Muscle of back (tissue), 3 donors: ENCODE measurements at regions not wholly inside any gene's neighbourhood (a gene's known extent, or its start where the extent isn't known, plus 50 kb on each side); places are given as distances from the start of the nearest gene placed in this dataset.

Source experiments
- DNase-seq, 3 donors: peaks; one replicate each; pipeline versions ENCODE4 v3.0.0 to v3.0.0-alpha.2; 2013

DNA sequence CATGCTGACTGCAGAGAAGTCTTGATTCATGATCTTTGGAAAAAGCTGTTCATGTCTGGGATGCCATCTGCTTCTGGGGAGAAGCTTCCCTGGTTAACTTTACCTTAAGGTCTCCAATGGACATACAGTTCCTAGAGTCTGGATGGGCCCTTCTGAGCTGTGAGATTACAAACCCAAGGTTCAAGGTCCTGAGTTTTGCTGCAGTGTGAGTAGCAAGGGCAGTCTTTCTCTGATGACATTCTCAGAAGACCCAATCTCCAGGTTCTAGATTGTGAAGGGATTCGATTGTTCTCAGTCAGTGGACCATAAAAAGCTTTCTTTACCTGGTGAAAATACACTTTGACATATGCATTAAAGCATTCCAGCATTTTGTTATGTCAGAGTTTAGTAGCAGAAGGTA is 179.2 kb downstream of the AASDH start:
- DNase-seq, result no peak

DNA sequence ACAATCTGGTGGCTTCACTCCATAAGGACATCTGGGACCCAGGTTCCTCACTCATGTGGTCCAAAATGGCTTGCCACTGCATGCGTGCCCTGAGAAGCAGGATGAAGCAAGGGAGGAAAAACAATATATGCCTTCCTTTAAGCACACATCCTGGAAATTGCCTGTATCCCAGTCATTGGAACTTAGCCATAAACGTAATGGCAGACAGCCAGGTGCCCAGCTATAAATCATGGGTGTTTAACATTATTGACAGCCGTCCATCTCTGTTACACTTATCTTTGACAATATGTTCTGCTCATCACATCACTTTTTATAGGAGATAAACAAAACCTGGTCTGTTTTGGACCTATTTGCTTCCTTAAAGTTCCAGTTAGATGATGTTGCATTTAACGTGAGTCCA is 181.0 kb downstream of the AASDH start:
- DNase-seq, result no peak

DNA sequence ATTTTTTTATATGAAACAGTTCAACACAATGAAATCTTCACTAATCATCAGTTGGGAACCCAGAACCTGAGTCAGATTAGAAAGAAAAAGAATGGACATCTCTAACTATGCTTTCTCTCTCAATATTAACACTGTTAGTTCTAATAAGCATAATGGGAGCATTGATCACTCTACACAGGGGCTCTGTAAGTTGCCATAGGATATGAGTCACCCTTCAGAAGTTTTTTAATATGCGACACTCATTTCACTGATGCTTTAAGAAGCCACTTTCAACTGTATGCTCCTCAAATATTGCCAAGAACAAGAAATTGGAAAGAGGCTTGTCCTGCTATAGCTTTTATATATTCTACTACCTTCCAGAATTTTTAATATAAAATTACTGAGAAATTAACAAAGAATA is 187.0 kb downstream of the AASDH start:
- no peak for DNase-seq

DNA sequence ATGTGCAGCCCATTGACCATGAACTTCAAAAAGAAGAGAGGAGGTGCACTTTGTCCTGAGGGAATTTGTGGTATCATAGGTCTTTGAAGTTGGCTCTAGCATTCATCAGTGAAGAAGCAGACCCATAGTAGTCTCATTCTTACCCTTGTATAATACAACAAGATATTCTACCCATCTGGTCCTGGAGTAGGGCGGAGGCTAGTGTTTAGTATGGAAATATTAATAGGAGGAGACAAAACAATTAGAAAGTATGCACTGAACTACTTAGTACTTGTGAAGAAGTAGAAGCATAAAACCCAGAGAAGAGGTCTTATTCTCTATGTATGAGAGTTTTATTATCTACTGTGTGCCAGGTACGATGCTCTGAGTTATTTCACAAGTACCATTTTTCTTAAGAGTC is 189.0 kb downstream of the AASDH start:
- no peak for DNase-seq

DNA sequence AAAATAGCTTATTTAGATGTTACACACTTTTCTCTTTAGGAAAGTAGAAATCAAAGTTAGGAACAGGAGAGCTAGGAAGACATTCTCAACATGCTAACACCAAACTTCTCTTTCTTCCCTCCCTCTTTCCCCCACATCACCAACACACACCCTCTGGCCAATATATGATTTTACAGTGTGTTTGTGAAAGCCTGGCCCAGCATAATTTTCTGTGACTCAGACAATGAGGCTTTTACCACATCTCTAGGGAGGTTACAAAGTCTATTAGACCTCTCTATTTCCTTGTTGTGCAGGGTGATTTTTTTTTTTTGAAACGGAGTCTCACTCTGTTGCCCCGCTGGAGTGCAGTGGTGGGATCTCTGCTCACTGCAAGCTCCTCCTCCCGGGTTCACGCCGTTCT is 189.9 kb downstream of the AASDH start:
- DNase-seq, result no peak

DNA sequence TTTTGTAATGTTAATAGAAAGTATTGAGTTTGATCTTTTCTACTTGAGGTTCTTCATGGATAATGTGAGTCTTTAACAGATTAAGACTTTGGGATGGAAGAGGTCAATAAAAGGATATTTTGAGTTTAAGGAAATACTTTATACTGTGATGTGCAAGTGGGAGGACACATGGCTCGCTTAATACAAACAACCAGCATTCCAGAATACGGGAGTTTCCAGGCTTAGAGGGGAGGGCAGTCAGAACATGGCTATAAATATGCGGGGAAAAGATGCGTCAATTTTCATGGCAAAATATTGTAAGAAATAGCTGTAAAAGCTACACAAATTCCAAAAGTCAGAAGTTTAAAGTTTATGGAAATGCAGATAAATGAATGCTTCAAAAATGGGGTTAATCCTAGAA is 192.3 kb downstream of the AASDH start:
- DNase-seq, result no peak

DNA sequence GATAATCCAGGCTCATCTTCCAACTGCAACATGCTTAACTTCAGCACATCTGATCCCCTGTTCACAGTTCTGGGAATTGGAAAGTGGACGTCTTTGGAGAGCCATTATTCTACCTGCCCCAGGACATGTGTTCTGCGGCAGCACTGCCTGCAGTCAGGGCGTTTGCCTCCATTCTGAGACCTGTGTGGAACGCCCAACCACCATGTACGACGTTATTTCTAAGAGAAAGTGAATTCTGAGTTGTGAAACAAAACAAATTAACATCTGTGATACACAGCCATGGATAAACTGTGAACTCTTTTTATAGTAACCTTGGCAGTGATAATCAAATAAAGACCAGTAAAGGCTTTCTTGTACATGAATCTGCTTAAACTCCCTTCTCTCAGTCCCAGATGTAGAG is 195.8 kb downstream of the AASDH start:
- DNase-seq, result no peak

DNA sequence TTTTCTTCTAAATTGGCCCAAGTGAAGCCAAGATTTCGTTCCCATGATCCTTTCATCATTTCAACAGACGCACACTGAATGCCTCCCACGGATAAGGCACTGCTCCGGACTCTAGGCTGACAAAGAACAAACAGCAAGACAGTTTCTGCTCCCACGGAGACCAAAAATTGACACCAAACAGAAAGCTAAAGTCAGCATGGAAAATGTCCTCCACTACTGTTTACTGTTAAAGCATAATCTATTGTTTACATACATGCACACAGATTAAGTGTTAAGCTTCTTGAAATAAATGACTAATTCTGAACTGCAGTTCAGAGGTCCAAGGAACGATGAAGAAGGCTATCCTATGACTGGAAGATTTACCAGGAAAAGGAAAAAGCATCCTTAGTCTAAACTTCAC is 199.6 kb downstream of the AASDH start:
- DNase-seq, result no peak

DNA sequence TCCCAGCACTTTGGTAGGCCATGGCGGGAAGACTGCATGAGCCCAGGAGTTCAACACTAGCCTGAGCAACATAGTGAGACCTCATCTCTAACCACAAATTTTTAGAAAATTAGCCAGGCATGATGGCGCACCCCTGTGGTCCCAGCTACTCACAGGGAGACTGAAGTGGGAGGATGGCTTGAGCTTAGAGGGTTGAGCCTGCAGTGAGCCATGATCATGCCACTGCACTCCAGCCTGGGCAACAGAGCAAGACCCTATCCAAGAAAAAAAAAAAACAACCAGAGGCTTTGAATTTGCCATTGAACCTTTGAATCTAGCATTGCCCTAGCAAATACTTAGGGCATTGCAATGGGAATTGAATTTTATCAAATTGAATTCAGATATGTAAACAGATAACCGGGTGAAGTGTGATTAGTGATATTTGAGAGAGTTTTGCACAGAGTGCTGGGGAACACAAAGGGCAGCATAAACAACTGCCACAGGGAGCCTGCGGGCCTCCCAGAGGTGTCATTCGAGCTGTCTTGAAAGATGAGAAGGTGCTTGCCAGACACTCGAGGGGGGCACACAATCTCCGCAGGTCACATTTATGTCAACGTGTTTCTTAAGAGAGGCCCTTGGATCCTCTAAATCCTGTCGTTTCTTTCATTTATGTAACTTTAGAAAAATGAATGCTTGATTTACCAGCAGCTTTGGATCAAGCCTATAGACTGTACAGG is 200.3 kb downstream of the AASDH start:
- DNase-seq, result no peak

DNA sequence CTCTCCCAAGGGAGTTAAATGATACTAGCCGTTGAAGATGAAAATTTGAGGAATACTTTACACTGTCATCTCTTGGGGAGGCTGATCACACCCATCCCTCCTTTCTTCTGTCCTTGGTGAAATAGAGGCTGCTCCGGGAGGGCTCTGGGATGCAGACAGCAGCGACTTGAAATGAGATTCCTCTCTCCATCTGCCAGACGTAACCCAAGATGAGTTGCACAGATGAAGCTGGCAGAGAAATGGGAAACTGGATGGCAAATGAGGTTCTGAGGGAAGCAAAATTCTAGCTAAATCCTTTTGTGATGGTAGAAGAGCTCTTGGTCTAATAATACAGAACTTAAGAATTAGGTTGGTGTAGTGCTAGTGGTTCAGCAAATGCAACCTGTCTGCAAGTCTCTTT is 201.4 kb downstream of the AASDH start:
- no peak for DNase-seq

DNA sequence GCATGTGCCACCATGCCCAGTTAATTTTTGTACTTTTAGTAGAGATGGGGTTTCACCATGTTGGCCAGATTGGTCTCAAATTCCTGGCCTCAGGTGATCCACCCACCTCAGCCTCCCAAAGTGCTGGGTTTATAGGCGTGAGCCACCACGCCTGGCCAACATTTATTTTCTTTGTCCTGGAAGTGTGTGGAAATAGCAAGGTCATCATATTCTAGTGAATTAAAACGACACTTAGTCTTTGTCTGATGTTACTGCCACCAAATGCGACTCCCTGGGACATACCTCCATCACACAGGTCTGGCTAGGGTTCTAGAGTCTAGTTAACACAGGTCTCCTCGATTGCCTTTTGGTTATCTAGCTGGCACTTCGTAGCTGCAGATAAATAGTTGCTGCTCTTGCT is 203.1 kb downstream of the AASDH start:
- DNase-seq, result no peak

DNA sequence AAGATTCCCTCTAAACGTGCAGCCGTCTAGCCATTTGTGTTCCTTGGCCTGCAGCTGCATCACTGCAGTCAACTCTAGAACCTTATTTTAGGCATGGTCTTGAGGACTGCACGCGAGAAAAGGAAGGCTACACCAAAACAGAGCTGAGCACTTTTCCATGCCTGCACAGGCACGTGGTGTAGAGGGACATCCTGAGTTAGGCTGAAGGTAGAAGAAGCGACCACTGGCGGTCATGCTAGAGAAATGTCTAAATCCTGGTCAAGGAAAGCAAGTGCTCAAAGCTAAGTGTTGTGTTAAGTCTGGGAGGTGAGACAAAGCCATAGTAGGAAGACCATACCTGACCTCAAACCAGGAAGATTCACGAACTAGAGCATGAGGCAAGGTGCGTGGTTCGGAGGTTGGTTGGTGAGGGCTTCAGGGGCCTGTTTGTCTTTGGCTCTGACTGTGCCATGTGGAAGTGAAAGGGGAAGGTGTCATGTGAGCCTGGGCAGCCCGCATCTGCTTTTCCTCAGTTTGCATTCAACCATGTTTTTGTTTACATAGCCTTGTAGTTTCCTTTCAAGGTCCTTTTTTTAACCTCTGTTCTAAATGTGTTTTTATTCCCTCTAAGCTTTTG is 203.8 kb downstream of the AASDH start:
- DNase-seq, result peak in 1 of 3 donors; percentile 26

DNA sequence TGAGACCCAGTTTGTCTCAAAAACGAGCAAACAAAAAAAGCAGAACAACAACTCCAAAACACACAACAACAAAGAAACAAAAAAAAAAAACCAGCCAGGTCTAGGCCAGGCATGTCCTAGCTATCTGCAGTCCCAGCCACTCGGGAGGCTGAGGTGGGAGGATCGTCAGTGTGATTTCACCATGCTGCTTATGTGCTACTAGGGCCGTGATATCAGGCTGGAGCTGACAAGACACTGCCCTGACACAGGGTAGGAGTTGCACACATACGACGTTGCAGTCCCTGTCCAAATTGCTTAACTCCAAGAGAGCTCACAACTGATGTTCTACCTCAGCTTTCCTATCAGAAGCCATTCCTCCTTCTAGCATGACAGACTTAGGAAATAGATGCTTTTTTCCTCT is 204.9 kb downstream of the AASDH start:
- DNase-seq, result peak in 1 of 3 donors; percentile 33

DNA sequence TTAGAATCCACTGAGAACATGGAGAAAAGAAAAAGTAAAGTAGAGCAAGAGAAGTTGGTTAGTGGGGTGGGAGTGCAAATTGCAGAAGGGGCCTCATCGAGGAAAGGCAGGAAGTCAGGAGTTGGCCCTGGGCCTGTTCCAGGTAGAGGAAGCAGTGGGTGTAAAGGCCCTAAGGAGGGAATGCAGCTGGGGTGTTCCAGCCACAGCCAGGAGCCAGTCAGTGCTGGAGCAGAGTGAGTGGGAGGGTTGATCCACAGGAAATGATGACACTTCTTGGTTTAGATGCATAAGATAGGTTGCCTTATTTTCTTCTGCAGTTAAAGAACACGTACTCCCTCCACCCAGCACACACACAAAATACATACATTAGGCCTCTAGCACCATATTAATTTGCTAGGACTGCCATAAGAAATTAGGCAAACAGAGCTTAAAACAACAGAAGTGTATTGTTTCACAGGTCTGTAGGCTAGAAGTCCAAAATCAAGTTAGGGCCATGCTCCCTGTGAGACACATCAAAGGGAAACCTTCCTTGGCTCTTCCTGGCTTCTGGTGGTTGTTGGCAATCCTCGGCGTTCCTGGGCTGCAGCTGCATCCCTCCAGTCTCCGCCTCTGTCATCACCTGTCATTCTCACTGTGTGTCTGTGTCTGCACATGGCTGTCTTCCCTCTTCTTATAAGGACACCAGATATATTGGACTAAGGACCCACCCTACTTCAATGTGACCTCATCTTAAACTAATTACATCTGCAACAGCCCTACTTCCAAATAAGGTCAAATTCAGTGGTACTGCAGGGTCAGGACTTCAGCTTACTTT is 205.9 kb downstream of the AASDH start:
- DNase-seq, result peak in 2 of 3 donors; percentile 20 to 64

DNA sequence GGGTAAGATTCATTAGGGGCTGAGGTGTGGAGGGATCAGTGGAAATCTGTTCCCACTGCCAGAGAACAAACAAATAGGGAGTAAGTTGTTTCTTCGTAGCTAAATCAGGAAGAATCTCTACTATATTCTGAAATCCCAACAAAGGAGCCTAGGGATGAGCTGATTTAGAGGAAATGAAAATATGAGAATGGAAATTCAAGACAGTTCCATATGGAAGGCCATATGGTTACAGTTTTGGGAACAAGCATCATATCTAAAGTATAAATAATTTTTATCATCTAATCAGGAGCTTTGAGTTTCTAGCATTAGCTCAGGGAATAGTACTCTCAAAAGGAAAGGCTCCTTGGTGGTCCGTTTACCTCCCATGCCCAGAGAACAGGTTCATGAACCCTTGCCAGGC is 218.2 kb downstream of the AASDH start:
- DNase-seq, result no peak

DNA sequence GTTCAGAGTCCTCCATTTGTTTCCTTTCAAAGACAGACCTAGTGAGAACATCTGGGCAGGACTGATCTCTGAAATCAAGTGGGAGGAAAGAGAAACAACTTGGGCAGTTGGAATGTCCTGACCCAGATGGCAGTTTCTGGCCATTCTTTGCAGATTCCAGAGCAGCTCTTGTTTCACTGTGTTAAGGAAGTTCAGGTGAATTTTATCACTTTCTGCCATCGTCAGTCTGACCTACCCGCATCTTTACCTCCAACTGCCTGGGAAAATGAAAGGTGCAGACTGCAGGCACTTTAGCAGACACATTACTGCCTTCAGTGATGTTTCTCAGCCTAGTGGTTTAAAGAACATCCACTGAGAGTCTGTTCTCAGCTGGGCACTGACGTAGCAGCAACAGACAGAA is 216.2 kb downstream of the CEP135 start:
- DNase-seq, result no peak

DNA sequence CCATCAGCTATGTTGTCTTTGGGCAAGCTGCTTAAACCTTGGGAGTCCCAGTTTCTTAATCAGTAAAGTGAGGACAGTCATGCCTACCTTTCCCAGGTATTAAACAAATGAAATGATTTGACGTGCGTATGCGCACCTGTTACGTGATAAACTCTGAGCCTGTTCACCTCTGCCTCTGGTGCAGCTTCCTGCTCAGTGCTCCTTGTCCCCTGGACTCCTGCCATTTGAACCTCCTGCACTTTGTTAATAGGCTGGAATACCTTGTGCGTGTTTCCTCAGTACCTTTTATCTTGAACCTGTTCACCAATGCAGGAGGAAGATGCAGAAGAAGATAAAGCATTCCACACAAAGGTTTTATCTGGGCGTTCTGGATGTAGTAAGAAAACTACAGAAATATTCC is 211.9 kb downstream of the CEP135 start:
- DNase-seq, result no peak

DNA sequence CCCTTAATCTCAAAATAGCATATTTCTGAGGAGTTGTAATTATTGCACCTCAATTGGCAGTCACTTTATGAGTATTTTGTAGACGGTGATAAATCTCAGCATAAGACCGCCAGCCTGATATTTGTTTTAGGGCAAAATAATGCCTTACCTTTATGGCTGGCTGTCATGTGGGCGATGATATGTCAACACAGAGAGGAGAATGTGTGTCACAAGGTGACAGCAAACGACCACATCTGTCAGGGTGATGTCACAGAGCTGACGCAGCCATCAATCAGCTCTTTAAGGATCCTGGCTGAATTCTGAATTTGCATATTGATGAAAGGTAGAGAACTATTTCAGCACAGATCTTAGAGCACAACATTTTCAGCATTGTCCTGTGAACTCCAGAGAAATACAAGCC is 209.7 kb downstream of the CEP135 start:
- no peak for DNase-seq

DNA sequence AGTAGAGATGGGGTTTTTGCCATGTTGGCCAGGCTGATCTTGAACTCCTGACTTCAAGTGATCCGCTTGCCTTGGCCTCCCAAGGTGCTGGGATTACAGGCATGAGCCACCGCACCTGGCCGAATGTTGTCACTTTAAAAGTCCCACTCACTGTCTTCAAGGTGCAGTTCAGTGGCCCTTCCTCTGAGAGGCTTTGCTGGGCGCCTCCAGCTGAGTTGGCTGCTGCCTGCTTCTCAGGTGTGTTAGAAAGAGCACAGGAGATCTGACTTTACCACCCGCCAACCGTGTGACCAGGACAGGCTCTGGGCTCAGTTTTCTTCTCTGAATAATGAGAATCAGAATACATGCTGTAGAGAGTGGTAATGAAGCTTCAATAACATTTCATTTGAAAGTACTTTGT is 207.4 kb downstream of the CEP135 start:
- no peak for DNase-seq

DNA sequence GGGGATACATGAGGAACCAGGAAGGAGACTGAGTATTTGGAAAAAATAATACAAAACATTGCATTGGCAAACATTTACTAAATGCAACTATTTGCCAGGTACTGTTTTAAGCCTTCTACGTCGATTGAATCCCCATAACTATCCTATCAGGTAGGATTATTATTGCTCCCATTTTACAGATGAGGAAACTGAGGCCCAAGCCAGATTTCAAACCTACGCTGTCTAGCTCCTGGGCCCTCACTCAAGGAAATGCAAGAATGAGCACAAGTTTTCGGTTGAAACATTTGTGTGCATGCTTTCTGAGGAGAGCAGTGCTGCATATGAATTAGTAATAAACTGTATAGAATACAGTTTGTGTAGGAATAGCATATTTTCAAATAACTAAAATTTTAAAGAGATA is 206.7 kb downstream of the CEP135 start:
- DNase-seq, result no peak

DNA sequence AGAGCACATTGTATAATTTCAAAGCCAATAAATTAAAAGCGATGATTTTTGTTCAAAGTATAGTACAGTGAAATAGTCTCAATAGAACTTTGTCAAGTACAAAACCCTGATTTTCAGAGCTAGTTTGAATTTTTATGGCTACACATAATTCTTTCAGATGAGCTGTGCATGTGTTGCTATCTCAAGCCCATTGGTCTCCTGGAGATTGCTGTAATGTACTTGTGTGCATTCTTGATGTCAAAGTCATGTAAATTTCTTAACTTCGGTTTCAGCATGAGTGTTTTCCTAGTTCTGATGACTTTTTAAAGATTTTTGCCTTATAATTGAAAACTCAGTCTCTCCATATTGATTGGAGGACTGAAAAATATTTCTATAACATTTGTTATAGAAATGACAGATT is 200.8 kb downstream of the CEP135 start:
- peak in 1 of 3 donors; percentile 37 for DNase-seq

DNA sequence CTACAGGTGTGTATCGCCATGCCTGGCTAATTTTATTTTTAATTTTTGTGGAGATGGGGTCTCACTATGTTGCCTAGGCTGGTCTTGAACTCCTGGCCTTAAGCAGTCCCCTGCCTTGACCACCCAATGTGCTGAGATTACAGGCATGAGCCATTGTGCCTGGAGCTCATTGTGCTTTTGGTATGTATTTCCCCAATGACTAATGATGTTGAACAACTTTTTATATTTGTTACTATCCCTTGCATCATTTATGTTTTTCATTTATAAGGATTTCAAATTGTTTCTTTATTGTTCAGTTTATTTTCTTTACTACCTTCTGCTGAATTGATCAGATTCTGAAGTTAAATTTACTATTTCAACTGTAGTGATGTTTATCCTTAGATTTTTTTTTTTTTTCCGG is 199.7 kb downstream of the CEP135 start:
- DNase-seq, result no peak

DNA sequence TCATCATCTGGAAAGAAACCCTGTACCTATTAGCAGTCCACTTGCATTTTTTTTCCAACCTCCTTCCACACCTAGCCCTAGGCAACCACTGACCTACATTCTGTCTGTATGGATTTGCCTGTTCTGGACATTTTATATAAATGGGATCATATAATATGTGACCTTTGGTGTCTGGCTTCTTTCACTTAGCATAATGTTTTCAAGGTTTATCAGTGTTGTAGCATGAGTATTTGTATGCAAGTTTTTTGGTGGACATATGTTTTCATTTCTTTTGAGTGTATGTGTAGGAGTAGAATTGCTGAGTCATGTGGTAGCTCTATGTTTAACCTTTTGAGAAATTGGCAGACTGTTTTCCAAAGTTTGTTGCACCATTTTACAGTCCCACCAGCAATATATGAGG is 198.6 kb downstream of the CEP135 start:
- no peak for DNase-seq
